GM18909 (cell line): ENCODE measurements at regions not wholly inside any gene's neighbourhood (a gene's known extent, or its start where the extent isn't known, plus 50 kb on each side); places are given as distances from the start of the nearest gene placed in this dataset.

Experiments used
- ATAC-seq: cut with Tn5 transposase; IDR thresholded peaks from one replicate; pipeline ENCODE4 v1.9.1; 2021; ENCODE audit warnings: mild to moderate bottlenecking; ENCODE audit not compliant: unreplicated experiment, poor library complexity

- ATAC-seq: no peak
Observed at GRCh38 chr17:69818467-69818866, 256.6 kb upstream of the KCNJ16 start.

GRCh38 chr17:69819316-69820087 lies 255.5 kb upstream of the KCNJ16 start:
- no peak for ATAC-seq

GRCh38 chr17:69820876-69821473 lies 254.1 kb upstream of the KCNJ16 start:
- ATAC-seq: no peak

GRCh38 chr17:69822314-69822875 lies 252.6 kb upstream of the KCNJ16 start:
- no peak for ATAC-seq

- ATAC-seq: no peak
Observed at GRCh38 chr17:69828087-69828486, 246.9 kb upstream of the KCNJ16 start.

GRCh38 chr17:69834494-69834893 lies 240.5 kb upstream of the KCNJ16 start:
- ATAC-seq: no peak

- ATAC-seq: no peak
Observed at GRCh38 chr17:69851736-69852135, 223.3 kb upstream of the KCNJ16 start.

- no peak for ATAC-seq
Observed at GRCh38 chr17:69853541-69854224, 221.3 kb upstream of the KCNJ16 start.

- no peak for ATAC-seq
Observed at GRCh38 chr17:69854225-69854780, 220.7 kb upstream of the KCNJ16 start.

- ATAC-seq: no peak
Observed at GRCh38 chr17:69856946-69857345, 218.1 kb upstream of the KCNJ16 start.

GRCh38 chr17:69857412-69857835 lies 217.6 kb upstream of the KCNJ16 start:
- ATAC-seq: no peak

GRCh38 chr17:69858460-69858859 lies 216.6 kb upstream of the KCNJ16 start:
- ATAC-seq: no peak

- no peak for ATAC-seq
Observed at GRCh38 chr17:69860142-69860680, 214.8 kb upstream of the KCNJ16 start.

- no peak for ATAC-seq
Observed at GRCh38 chr17:69864462-69864861, 210.6 kb upstream of the KCNJ16 start.

- ATAC-seq: peak; percentile 80
Observed at GRCh38 chr17:69869667-69870066, 205.4 kb upstream of the KCNJ16 start.

GRCh38 chr17:69870091-69870530 lies 204.9 kb upstream of the KCNJ16 start:
- ATAC-seq: peak; percentile 67

- ATAC-seq: no peak
Observed at GRCh38 chr17:69870751-69871199, 204.2 kb upstream of the KCNJ16 start.

GRCh38 chr17:69871318-69871717 lies 203.7 kb upstream of the KCNJ16 start:
- ATAC-seq: no peak

- no peak for ATAC-seq
Observed at GRCh38 chr17:69872675-69873262, 202.3 kb upstream of the KCNJ16 start.

- no peak for ATAC-seq
Observed at GRCh38 chr17:69874175-69874670, 200.8 kb upstream of the KCNJ16 start.
